ENCODE measurements at regions not wholly inside any gene's neighbourhood (a gene's known extent, or its start where the extent isn't known, plus 50 kb on each side); places are given as distances from the start of the nearest gene placed in this dataset.

DNA sequence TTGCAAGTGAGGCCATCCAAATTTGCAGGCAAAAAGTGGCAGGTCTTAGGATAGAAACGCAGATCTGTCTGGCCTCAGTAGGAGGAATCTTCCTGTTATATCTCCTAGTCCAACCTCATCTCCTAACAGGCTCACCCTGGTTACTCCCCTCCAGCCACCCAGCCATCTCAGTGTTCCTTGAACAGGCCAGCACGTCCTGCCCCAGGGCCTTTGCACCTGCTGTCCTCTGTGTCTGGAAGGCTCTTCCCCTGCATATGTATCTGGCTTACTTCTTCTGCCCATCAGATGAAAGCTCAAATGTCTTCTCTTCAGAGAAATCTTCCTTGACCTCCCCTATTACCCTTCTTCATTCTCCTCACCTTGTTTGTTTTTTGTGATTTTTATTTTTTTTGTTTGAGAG, 107.3 kb upstream of the ALDH1B1 start:
- DNase-seq: no peak

DNA sequence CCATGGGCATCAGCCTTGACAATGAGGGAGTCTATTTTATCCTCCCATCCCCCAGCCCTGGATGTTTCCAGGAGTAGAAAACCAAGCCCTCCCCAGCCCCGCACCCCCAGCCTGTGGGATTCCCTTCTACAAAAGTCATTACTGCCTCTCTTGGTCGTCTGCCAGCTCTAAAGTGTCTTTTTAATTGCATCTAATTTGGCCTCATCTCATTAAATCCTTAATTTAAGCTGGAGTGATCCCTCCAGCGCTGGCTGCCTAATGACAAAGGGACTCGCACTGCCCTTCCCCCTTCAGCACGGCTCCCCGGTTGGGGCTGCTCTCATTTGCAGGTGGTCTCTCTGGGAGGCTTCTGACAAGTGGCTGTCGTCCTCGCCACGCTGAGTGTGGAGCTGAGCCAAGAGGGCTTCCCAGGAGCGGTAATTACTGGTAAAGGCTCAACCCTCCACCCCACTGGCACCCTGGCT, 107.9 kb upstream of the ALDH1B1 start:
- ChIA-PET CTCF (no interaction called here), POLR2A (no interaction called here)
- intact Hi-C loops (cut with micrococcal nuclease): no loop called here
- no peak overlapping the region for H3K27ac Mint-ChIP-seq
- DNase-seq: no peak
- H3K4me3 Mint-ChIP-seq: no peak overlapping the region
- H3K27me3 Mint-ChIP-seq: peaks cover 12% of the 10 kb centered on the region
- no peaks in the 10 kb centered on the region for H3K36me3 Mint-ChIP-seq (ENCODE audit: low read depth)
- H3K9me3 Mint-ChIP-seq: no peaks in the 10 kb centered on the region
- H3K4me1 Mint-ChIP-seq: no peaks in the 10 kb centered on the region
- TF ChIP-seq CTCF (IDR thresholded peaks at IDR 0.05): no peak
- ATAC-seq (ENCODE audit: low read depth): no peak

More for the DNA sequence above, 107.3 kb upstream of the ALDH1B1 start:
- Mint-ChIP-seq H3K36me3 (ENCODE audit: low read depth) (no peaks in the 10 kb centered on the region), H3K27me3 (peaks cover 12% of the 10 kb centered on the region), H3K27ac (no peak overlapping the region), H3K4me1 (no peaks in the 10 kb centered on the region), H3K4me3 (no peak overlapping the region), H3K9me3 (no peaks in the 10 kb centered on the region)
- POLR2A ChIA-PET: no interaction called here
- ATAC-seq (ENCODE audit: low read depth): no peak
- TF ChIP-seq CTCF (IDR thresholded peaks at IDR 0.05): no peak
- intact Hi-C loops (cut with micrococcal nuclease): no loop called here
- CTCF ChIA-PET: no interaction called here

DNA sequence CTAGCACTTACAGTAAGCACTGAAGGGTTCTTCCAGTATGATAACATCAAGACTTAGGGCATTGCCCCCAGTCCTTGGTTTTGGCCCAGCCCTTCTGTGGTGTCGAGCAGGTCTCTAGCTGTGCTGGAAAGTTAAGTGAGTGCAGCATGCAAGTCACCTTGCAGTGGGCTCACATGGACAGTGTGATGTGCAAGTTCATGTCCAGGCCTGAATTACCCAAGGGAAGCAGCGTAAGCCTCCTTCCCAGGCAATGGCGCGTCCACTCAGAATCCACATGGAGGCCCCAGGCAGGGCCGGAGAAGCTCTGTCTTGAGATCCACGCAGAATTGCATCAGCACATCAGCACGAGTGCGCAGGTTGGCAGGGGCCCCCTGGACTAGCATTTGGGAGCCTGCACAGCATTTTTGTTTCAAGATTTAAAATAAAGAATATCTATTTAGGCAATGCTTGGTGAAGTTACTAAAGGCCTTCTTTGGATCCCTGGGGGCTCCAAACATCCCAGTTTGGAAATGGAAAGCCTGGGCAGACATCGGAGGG, 108.4 kb upstream of the ALDH1B1 start:
- ChIA-PET POLR2A (no interaction called here), CTCF (no interaction called here)
- ATAC-seq (ENCODE audit: low read depth): no peak
- Mint-ChIP-seq H3K27ac (no peak overlapping the region), H3K9me3 (no peaks in the 10 kb centered on the region), H3K27me3 (peaks cover 12% of the 10 kb centered on the region), H3K4me3 (no peak overlapping the region), H3K4me1 (no peaks in the 10 kb centered on the region), H3K36me3 (ENCODE audit: low read depth) (no peaks in the 10 kb centered on the region)
- no peak for TF ChIP-seq CTCF (IDR thresholded peaks at IDR 0.05)
- no peak for DNase-seq
- intact Hi-C loops (cut with micrococcal nuclease): no loop called here

DNA sequence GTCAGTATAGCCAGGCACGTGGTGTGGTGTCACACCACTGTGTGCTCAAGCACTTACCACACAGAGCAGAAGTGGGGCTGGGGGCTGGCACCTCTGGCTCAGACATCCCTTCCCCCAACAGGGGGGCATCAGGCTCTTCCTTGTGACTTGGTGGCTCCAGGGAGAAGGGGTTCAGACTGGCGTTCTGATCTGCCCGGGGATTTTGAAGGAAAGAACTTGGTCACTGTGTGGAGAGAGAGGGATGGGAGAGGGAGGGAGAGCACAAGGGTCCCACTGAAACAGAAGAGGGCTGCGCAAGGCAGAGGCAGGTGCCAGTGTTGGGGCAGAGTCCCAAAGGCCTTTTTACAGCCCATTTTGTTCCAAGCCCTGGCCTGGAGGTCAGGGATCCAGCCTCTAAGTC, 109.7 kb upstream of the ALDH1B1 start:
- H3K4me3 Mint-ChIP-seq: no peak overlapping the region
- no peak overlapping the region for H3K27ac Mint-ChIP-seq
- POLR2A ChIA-PET: no interaction called here
- CTCF ChIA-PET: no interaction called here
- no peaks in the 10 kb centered on the region for H3K9me3 Mint-ChIP-seq
- intact Hi-C loops (cut with micrococcal nuclease): no loop called here
- H3K36me3 Mint-ChIP-seq (ENCODE audit: low read depth): no peaks in the 10 kb centered on the region
- peaks cover 12% of the 10 kb centered on the region for H3K27me3 Mint-ChIP-seq
- ATAC-seq (ENCODE audit: low read depth) (no peak), DNase-seq (no peak)
- TF ChIP-seq CTCF (IDR thresholded peaks at IDR 0.05): no peak
- H3K4me1 Mint-ChIP-seq: no peaks in the 10 kb centered on the region

DNA sequence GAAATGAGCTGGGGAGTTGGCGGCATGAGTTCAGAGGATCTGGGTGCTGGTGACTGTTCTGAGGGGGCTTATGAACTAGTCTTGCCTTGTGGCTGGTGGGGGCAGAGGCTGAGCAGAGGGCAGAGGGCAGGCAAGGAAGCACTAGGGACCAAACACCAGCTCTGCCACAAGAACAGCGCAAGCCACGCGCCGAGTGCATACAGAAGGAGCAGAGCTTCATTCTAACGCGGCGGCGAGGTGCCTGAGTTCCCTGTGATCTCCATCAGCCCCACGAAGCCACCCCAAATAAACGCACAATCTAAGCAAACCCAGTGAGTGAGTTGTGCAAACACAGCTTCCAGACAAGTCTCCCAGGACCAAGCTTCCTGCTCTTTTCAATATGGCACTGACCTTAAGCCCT, 110.6 kb upstream of the ALDH1B1 start:
- intact Hi-C loops (cut with micrococcal nuclease): no loop called here

More for the DNA sequence above, 110.6 kb upstream of the ALDH1B1 start:
- Mint-ChIP-seq H3K4me1 (no peaks in the 10 kb centered on the region), H3K9me3 (no peaks in the 10 kb centered on the region), H3K36me3 (ENCODE audit: low read depth) (no peaks in the 10 kb centered on the region), H3K27ac (no peak overlapping the region), H3K27me3 (peaks cover 10% of the 10 kb centered on the region), H3K4me3 (no peak overlapping the region)
- DNase-seq (no peak), ATAC-seq (ENCODE audit: low read depth) (no peak)
- TF ChIP-seq CTCF (IDR thresholded peaks at IDR 0.05): no peak
- ChIA-PET POLR2A (no interaction called here), CTCF (no interaction called here)
